Activated CD4-positive, alpha-beta T cell treated with anti-CD3 and anti-CD28 coated beads, Interleukin-2, amount 10 ng/mL, durations not matched to agents 7 days and 5 days (primary cell): ENCODE measurements at regions not wholly inside any gene's neighbourhood (a gene's known extent, or its start where the extent isn't known, plus 50 kb on each side); places are given as distances from the start of the nearest gene placed in this dataset.
"Not testable (repeated sequence)": the region's sequence is repeated elsewhere in the genome, so short reads cannot be mapped to it uniquely, and the experiment has no call there.

ENCODE experiments used
- CTCF ChIA-PET: fragments of 350-600 bp; sonication (Branson Sonifier 250); formaldehyde crosslinking; loops from one replicate; lab custom pipeline; 2021; ENCODE audit warnings: antibody characterized with exemption; lab: Charles Lee
- POLR2A ChIA-PET: fragments of 350-600 bp; sonication (Branson Sonifier 250); formaldehyde crosslinking; loops from one replicate; lab custom pipeline; 2021; ENCODE audit warnings: antibody characterized with exemption; lab: Charles Lee
- DNase-seq: peaks from one replicate; pipeline ENCODE4 v3.0.0-alpha.2; 2020
- H3K27ac Mint-ChIP-seq: one replicate; pipeline ENCODE4 v1.8.0; 2021; ENCODE audit warnings: mild to moderate bottlenecking, moderate library complexity, mixed read lengths
- H3K27me3 Mint-ChIP-seq: one replicate; pipeline ENCODE4 v1.8.0; 2021; ENCODE audit warnings: mixed read lengths
- H3K36me3 Mint-ChIP-seq: one replicate; pipeline ENCODE4 v1.8.0; 2021; ENCODE audit warnings: low read depth, mixed read lengths
- H3K4me1 Mint-ChIP-seq: one replicate; pipeline ENCODE4 v1.8.0; 2021; ENCODE audit warnings: mixed read lengths
- H3K4me3 Mint-ChIP-seq: one replicate; pipeline ENCODE4 v1.8.0; 2021; ENCODE audit warnings: mild to moderate bottlenecking, moderate library complexity, mixed read lengths
- H3K9me3 Mint-ChIP-seq: one replicate; pipeline ENCODE4 v1.8.0; 2021; ENCODE audit warnings: mixed read lengths

DNA sequence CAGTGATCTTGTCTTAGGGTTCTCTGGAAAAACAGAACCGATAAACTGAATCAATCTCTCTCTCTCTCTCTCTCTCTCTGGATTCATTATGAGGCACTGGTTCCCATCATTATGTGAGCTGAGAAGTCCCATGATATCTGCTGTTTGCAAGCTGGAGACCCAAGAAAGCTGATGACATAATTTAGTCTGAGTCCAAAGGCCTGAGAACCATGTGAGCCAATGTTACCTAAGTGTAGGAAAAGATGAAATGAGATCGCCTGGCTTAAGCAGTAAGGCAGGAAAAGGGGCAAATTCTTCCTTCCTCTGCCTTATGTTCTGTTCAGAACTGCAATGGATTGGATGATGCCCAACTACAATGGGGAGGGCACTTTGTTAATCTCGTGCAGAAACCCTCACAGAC, 207.4 kb downstream of the RBM46 start:
- ChIA-PET POLR2A (no interaction called here), CTCF (interaction anchor here (0.8 kb wide), 1 partner anchor 11 kb away, joined by 3 read pairs; no protein-coding TSS in a partner anchor)
- Mint-ChIP-seq H3K27me3 (no peaks in the 10 kb centered on the region), H3K9me3 (no peaks in the 10 kb centered on the region), H3K4me3 (no peak overlapping the region), H3K27ac (no peak overlapping the region), H3K36me3 (no peaks in the 10 kb centered on the region), H3K4me1 (no peaks in the 10 kb centered on the region)
- no peak for DNase-seq

DNA sequence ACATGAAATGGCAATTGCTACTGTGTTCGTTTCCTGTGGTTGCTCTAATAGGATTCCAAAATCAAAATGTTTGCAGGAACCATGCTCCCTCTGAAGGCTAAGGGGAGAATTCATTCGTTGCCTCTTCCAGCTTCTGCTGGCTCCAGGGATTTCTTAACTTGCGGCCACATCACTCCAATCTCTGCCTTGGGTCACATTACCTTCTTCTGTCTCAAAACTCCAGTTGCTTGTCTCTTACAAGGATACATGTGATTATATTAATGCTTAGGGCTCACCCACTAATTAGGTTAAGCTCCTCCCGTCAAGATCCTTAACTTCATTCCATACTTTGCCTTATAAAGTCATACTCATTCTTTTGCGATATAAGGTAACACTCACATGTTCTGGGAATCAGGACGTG, 208.4 kb downstream of the RBM46 start:
- no peaks in the 10 kb centered on the region for H3K27me3 Mint-ChIP-seq
- DNase-seq, result no peak
- ChIA-PET CTCF (no interaction called here), POLR2A (no interaction called here)
- H3K4me3 Mint-ChIP-seq, result no peak overlapping the region
- no peaks in the 10 kb centered on the region for H3K36me3 Mint-ChIP-seq
- H3K27ac Mint-ChIP-seq, result no peak overlapping the region
- H3K4me1 Mint-ChIP-seq, result no peaks in the 10 kb centered on the region
- H3K9me3 Mint-ChIP-seq, result no peaks in the 10 kb centered on the region

DNA sequence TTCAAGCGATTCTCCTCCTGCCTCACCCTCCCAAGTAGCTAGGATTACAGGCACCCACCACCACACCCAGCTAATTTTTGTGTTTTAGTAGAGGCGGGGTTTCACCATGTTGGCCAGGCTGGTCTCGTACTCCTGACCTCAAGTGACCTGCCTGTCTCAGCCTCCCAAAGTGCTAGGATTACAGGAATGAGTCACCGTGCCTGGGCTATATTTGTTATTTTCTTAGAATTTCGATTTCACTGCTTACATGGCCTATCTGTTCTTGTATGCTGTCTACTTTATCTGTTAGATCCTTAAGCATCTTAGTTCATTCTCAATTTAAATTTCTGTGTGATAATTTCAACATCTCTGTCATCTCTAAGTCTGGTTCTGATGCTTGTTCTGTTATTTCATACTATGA, 210.6 kb upstream of the NPY2R start:
- H3K9me3 Mint-ChIP-seq, H3K27me3 Mint-ChIP-seq, CTCF ChIA-PET, H3K27ac Mint-ChIP-seq, H3K36me3 Mint-ChIP-seq, POLR2A ChIA-PET, H3K4me1 Mint-ChIP-seq, H3K4me3 Mint-ChIP-seq, DNase-seq: not testable (repeated sequence)

DNA sequence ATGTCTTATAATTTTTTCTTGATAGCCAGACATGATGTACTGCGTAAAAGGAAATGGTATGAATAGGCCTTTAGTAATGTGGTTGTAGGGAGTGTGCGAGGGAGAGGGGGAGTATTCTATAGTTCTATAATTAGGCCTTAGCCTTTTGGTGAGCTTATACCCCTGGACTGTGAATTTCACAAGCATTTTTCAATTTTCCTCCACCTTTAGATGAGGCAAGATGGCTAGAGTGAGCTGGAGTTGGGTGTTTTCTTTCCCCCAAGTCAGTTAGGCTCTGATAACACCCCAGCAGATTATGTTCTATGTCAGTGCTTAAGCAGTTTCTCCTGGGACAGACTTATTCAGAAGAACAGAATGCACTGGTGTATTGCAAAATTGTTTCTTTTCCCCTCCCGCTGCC, 210.2 kb upstream of the NPY2R start:
- H3K4me1 Mint-ChIP-seq, result no peaks in the 10 kb centered on the region
- CTCF ChIA-PET, result no interaction called here
- POLR2A ChIA-PET, result no interaction called here
- H3K4me3 Mint-ChIP-seq, result no peak overlapping the region
- no peaks in the 10 kb centered on the region for H3K27me3 Mint-ChIP-seq
- DNase-seq, result no peak
- no peak overlapping the region for H3K27ac Mint-ChIP-seq
- no peaks in the 10 kb centered on the region for H3K36me3 Mint-ChIP-seq
- H3K9me3 Mint-ChIP-seq, result no peaks in the 10 kb centered on the region

DNA sequence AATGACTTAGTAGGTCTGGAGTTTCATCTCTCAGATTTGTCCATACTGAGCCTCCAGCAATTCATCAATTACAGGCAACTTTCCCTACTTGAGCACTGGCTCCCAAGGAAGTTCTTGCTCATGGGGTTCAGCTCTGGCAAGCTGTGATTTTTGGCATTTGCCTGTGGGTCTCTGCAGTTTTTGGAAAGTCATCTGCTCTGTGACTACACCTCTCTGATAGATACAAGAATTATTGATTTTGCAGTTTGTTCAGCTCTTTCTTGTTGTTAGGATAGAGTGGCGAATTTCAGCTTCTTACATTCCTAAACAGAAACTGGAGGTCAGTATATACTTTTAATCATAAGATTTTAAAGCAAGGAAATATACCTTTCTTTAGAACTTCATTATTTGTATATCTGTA, 209.7 kb upstream of the NPY2R start:
- Mint-ChIP-seq H3K27ac (no peak overlapping the region), H3K9me3 (no peaks in the 10 kb centered on the region), H3K4me1 (no peaks in the 10 kb centered on the region), H3K36me3 (no peaks in the 10 kb centered on the region), H3K4me3 (no peak overlapping the region), H3K27me3 (no peaks in the 10 kb centered on the region)
- POLR2A ChIA-PET, result no interaction called here
- CTCF ChIA-PET, result no interaction called here
- DNase-seq, result no peak

DNA sequence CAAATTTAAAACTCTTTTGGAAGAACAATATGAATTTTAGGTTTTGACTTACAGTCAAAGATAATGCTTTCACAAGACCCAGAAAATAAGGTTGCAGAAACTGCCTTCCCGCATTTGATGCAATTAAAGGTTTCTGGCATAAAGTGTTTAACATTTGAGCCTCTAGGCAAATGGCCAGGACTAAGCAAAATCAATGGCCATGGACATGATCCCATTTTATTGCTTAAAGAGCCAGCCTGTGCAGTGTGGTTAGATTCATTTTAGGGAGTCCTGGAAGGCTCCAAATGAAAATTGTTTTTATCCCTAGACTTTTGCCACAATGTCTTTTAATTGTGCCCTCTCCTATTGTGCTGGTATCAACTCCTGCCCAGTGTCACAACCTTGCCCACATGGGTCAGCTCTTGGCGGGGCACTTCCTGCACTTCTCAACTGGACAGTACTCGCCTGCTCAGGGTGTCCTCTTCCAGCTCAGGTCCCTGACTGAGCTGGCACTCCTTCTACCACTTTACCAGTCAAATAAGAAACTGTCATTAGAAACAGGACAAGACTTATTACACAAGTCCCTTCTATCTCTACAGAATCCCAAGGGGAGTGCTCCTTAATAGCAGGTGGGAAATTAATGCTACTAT, 208.4 kb upstream of the NPY2R start:
- Mint-ChIP-seq H3K36me3 (no peaks in the 10 kb centered on the region), H3K27me3 (no peaks in the 10 kb centered on the region), H3K27ac (no peak overlapping the region), H3K4me3 (no peak overlapping the region), H3K9me3 (no peaks in the 10 kb centered on the region), H3K4me1 (no peaks in the 10 kb centered on the region)
- ChIA-PET CTCF (interaction anchor here (0.5 to 0.8 kb wide), 2 partner anchors 12 to 435 kb away, joined by 3 read pairs; no protein-coding TSS in a partner anchor), POLR2A (no interaction called here)
- no peak for DNase-seq

DNA sequence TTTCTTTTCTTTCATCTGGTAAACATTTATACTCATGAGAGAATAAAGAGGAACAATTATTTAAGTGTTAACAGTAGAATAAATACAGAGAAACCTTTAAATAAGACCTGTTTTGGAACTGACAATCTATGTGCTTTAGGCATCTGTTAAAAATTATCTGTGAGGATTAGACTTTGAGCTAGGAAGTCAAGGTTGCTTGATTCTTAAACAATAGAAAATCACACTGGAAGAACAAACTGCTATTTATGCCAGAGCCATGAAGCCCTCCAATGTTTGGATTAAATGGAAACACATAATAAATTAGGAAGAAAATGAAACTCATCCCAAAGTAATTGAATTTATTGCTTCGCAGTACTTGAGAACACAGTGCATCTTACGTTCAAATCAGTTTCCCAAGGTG, 207.2 kb upstream of the NPY2R start:
- H3K27me3 Mint-ChIP-seq, result no peaks in the 10 kb centered on the region
- no peak overlapping the region for H3K27ac Mint-ChIP-seq
- no peak for DNase-seq
- no peaks in the 10 kb centered on the region for H3K36me3 Mint-ChIP-seq
- H3K9me3 Mint-ChIP-seq, result no peaks in the 10 kb centered on the region
- no peaks in the 10 kb centered on the region for H3K4me1 Mint-ChIP-seq
- H3K4me3 Mint-ChIP-seq, result no peak overlapping the region
- POLR2A ChIA-PET, result no interaction called here
- CTCF ChIA-PET, result no interaction called here

DNA sequence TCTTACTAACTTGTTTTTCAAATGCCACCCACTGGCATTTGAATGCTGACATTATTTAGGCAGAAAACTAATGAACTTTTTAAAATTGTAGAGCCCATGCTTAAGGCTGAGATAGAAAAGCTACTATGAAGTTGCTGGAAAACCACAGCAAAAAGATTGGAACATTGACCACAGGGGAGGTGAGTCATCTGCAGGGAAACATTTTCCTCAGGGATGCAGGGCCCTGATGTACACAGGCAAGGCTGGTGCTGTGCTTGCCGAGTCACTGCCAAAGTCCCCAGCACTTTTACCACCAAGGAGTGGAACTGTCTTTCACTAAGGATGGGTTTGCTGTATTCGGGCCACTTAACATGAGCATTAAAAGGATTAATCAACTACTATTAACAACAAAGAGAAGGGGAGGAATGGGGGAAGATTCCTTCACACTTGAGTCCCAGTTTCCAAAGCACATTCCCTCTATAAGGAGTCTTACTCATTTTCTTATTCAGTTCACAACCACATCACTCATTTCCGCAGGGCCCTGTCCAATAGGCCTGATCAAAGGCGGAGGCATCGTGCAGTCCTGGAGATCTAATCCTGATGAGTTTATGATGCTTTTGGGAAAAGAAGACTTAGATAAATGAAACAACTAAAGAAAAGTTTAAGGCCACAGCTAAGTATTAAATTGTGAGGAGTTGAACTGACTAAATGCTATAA, 202.9 kb upstream of the NPY2R start:
- POLR2A ChIA-PET, result no interaction called here

DNA sequence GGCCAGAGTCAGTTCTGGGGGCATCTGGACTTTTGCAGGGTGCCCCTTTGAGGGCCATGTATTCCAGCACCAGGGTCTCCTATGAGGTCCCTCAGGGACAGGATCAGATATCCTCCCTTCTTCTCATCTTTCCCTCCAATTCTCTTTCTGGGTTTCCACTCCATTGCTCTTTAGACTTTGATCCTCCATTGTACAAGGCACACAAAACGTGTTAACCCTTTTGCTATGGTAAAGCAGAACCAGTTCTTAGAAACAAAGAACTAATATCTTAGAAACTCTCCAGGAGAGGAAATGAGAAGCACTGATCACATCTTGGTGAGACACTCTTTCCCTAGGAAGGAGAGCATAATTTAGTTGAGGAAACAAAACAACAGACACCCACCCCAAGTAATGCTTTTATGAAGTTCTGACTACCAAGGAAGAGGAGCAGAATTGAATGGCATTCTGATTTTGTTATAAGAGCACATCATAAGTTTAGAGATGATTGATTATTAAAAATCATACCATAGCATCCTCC, 200.7 kb upstream of the NPY2R start:
- no peaks in the 10 kb centered on the region for H3K36me3 Mint-ChIP-seq
- DNase-seq, result no peak
- H3K27me3 Mint-ChIP-seq, result no peaks in the 10 kb centered on the region
- ChIA-PET CTCF (no interaction called here), POLR2A (no interaction called here)
- no peak overlapping the region for H3K27ac Mint-ChIP-seq
- H3K9me3 Mint-ChIP-seq, result no peaks in the 10 kb centered on the region
- no peak overlapping the region for H3K4me3 Mint-ChIP-seq
- H3K4me1 Mint-ChIP-seq, result no peaks in the 10 kb centered on the region

More for the DNA sequence above, 202.9 kb upstream of the NPY2R start:
- Mint-ChIP-seq H3K4me3 (no peak overlapping the region), H3K9me3 (no peaks in the 10 kb centered on the region), H3K4me1 (no peaks in the 10 kb centered on the region), H3K36me3 (no peaks in the 10 kb centered on the region), H3K27ac (no peak overlapping the region), H3K27me3 (no peaks in the 10 kb centered on the region)
- DNase-seq, result no peak
- CTCF ChIA-PET, result no interaction called here

DNA sequence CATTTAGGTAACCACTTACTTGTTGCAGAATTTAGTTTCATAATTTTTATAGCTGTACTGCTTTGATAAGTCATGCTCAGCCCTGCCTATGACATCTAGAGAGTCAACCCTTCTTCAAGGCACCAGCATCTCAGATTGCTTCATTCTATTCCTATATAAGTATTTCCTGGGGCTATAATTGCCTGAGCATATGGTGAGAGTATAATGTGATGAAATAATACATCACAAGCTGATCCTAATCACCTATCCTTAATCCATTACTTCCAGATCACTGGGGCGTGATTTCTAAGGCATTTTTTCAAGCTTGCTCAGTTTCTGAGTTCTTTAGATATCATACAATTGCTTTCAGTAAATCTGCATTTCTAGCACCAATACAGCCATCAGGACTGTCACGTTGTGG, 200.0 kb upstream of the NPY2R start:
- H3K9me3 Mint-ChIP-seq, result no peaks in the 10 kb centered on the region
- no peaks in the 10 kb centered on the region for H3K27me3 Mint-ChIP-seq
- H3K4me1 Mint-ChIP-seq, result no peaks in the 10 kb centered on the region
- no peak overlapping the region for H3K27ac Mint-ChIP-seq
- no peaks in the 10 kb centered on the region for H3K36me3 Mint-ChIP-seq
- no peak for DNase-seq
- CTCF ChIA-PET, result interaction anchor here (0.6 kb wide), 1 partner anchor 243 kb away, joined by 7 read pairs; no protein-coding TSS in a partner anchor
- POLR2A ChIA-PET, result no interaction called here
- no peak overlapping the region for H3K4me3 Mint-ChIP-seq

DNA sequence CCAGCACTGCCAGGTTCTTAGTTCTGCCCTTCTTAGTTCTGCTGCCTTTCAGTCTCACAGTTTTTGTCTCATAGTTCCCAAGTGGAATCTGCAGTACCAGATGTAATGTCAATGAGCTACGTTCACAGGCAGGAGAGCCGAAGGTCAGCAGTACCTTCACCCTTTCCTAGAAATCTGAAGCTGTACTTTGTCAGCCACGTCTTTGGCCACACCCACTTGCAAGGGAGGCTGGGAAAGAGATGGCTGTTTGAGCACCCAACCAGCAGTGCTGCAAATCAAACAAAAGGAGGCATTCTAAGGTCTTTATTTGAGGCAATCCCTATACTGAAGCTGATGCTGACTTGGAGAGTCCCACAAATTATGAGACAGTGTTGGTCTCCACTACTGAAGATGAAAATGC, 199.1 kb upstream of the NPY2R start:
- Mint-ChIP-seq H3K27ac (no peak overlapping the region), H3K27me3 (no peaks in the 10 kb centered on the region), H3K9me3 (no peaks in the 10 kb centered on the region), H3K4me3 (no peak overlapping the region), H3K36me3 (no peaks in the 10 kb centered on the region), H3K4me1 (no peaks in the 10 kb centered on the region)
- no peak for DNase-seq
- CTCF ChIA-PET, result no interaction called here
- POLR2A ChIA-PET, result no interaction called here

DNA sequence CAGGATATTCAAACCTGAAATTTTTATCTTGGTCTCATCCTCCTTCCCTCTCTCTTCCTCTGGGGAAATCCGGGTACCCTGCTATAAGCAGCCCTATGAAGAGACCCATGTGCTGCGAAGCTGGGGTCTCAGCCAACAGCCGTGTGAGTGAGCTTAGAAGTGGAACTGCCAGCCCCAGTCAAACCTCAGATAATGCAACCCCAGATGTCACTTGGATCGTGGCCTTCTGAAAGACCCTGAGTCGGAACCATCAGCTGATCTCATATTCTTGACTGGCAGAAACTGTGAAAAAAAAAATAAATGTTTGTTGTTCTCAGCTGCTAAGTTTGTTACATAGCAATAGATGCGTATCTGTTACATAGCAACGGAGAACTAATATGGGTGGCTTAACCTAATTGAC, 198.1 kb upstream of the NPY2R start:
- peak overlapping the region; percentile 34 for H3K27ac Mint-ChIP-seq
- H3K27me3 Mint-ChIP-seq, result no peaks in the 10 kb centered on the region
- H3K4me1 Mint-ChIP-seq, result no peaks in the 10 kb centered on the region
- H3K9me3 Mint-ChIP-seq, result no peaks in the 10 kb centered on the region
- POLR2A ChIA-PET, result no interaction called here
- H3K36me3 Mint-ChIP-seq, result no peaks in the 10 kb centered on the region
- H3K4me3 Mint-ChIP-seq, result no peak overlapping the region
- DNase-seq, result no peak
- CTCF ChIA-PET, result interaction anchor here (0.7 kb wide), 1 partner anchor 1885 kb away, joined by 3 read pairs; no protein-coding TSS in a partner anchor

DNA sequence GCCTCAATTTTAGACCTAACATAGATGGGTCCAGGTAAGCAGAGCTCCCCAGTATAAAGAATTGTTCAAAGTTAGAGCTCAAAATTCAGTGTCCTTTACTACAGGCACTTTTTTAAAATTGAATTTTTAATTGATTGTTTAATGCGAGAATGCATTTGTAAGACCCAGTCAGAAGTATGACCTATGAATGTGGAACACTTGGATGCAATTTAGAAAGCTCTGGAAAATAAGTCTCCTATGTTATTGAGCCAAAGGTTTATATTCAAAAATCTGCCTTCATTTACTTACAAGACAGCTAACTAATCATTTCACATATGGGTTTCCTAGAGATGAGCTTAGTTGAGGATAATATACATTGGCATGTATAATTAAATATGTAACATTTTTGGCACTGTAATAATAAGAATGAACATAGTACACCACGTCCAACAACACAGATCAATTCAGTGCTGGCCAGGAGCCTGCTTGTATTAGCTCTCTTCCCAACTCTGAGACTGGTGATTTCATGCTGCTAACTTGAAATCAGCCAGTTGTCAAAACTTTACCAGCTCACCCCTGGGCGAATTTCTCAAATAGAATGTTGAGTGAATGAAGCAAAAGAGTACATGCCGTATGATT, 197.2 kb upstream of the NPY2R start:
- no peak overlapping the region for H3K27ac Mint-ChIP-seq
- no peak for DNase-seq
- no peaks in the 10 kb centered on the region for H3K9me3 Mint-ChIP-seq
- POLR2A ChIA-PET, result no interaction called here
- CTCF ChIA-PET, result no interaction called here
- no peak overlapping the region for H3K4me3 Mint-ChIP-seq
- no peaks in the 10 kb centered on the region for H3K36me3 Mint-ChIP-seq
- H3K27me3 Mint-ChIP-seq, result no peaks in the 10 kb centered on the region
- H3K4me1 Mint-ChIP-seq, result no peaks in the 10 kb centered on the region
